K562 (cell line): ENCODE measurements at regions not wholly inside any gene's neighbourhood (a gene's known extent, or its start where the extent isn't known, plus 50 kb on each side); places are given as distances from the start of the nearest gene placed in this dataset.

Experiments used
- GTF2E2 ChIP-seq: fragments of 200-800 bp; sonication (Bioruptor generic); IDR thresholded peaks from 2 replicates; pipeline ENCODE4 v1.6.1; 2016; ENCODE audit warnings: missing genetic modification characterization, missing compliant biosample characterization
- HOMEZ ChIP-seq: fragments of 250-450 bp; sonication (Bioruptor Pico); IDR thresholded peaks from 2 replicates; pipeline ENCODE4 v1.4.0; 2020; ENCODE audit warnings: mild to moderate bottlenecking, moderate library complexity
- NEUROD1 ChIP-seq: fragments of 150-350 bp; IDR thresholded peaks from 2 replicates; pipeline ENCODE4 v1.6.1; 2014; ENCODE audit warnings: borderline replicate concordance, low read length, low read depth; ENCODE audit not compliant: partially characterized antibody
- OTX1 ChIP-seq: fragments of 450-650 bp; formaldehyde crosslinking; IDR thresholded peaks from 2 replicates; pipeline ENCODE4 v1.4.0; 2022; ENCODE audit warnings: mild to moderate bottlenecking
- TBL1XR1 ChIP-seq, 2 experiments: IDR thresholded peaks; 2 replicates each; pipeline ENCODE4 v1.6.1; 2012; ENCODE audit warnings: improper control_type of control experiment in 2 of 2, low read length in 2 of 2, mild to moderate bottlenecking in 1 of 2
- TEAD2 ChIP-seq: fragments of 450-650 bp; IDR thresholded peaks from 2 replicates; pipeline ENCODE4 v1.6.1; 2016; ENCODE audit warnings: missing genetic modification characterization, control low read depth, missing compliant biosample characterization
- ZBTB40 ChIP-seq, 2 experiments: fragments of 450-650 bp in 1 of 2; sonication (generic) in 1 of 2; formaldehyde crosslinking in 1 of 2; IDR thresholded peaks; 2 replicates each; pipeline versions ENCODE4 v1.7.1 to v1.9.0; 2016 to 2022; ENCODE audit warnings: inconsistent platforms in 1 of 2, mild to moderate bottlenecking in 1 of 2, missing genetic modification reagents in 1 of 2
- ZNF408 ChIP-seq: fragments of 250-450 bp; sonication (Bioruptor Pico); IDR thresholded peaks from 2 replicates; pipeline ENCODE4 v1.4.0; 2020; ENCODE audit warnings: low read depth, mild to moderate bottlenecking, moderate library complexity
- TF ChIP-seq, protein P1 (sequence below): sonication (generic); formaldehyde crosslinking; IDR thresholded peaks from 2 replicates; pipeline ENCODE4 v1.9.0; 2022; ENCODE audit warnings: mild to moderate bottlenecking, missing genetic modification reagents
- TF ChIP-seq, protein P2 (sequence below), 2 experiments: fragments of 450-650 bp; IDR thresholded peaks; 2 replicates each; pipeline ENCODE4 v1.6.1; 2016
- TF ChIP-seq, protein P3 (sequence below): fragments of 450-650 bp; formaldehyde crosslinking; IDR thresholded peaks from 2 replicates; pipeline ENCODE4 v1.4.0; 2022; ENCODE audit warnings: missing genetic modification characterization

DNA sequence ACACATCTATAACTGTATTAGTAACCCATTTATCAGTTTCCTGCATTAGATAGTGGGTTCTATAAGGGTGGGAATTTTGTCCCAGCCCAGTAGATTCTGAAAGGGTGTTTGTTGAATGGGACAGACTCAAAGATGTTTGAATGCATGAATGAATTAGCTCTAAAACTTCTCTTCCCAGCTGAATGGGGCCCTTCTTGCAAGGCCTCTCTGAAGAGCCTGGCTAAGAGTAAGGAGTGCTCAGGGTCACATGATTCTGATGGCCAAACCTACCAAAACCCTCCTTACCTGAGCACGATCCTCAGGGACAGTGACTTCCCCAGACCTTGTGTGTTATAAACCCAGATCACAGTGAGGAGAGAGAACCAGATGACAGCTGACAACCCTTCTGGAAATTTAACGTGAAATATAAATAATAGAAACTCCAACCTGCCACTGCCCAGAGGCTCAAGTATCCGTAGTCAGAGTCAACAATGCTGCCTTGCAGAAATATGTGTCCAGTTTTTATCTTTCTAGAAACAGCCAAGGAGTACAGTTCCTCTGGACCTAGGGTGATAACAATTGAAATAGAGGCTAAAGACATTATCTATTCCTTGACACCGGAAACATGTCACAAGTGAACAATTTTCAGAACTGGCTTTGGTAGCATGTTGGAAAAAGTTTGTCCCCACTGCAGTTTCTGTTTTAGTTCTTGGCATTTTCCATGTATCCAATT lies 268.9 kb upstream of the MAF start (continued):
- TF ChIP-seq ZBTB40 (IDR thresholded peaks at IDR 0.05): peak; percentile 46; the same call in 1 of the 2 replicates
- no peak for TF ChIP-seq ZBTB40 (CRISPR knock-in tag; IDR thresholded peaks at IDR 0.05)
- no peak for TF ChIP-seq HOMEZ (CRISPR knock-in tag)
- peak in 1 of 2 experiments; percentile 96; a peak in 2 of 4 replicates for TF ChIP-seq TBL1XR1 (IDR thresholded peaks at IDR 0.05; ENCODE audit: low read length in 2 of 2)
- TF ChIP-seq, protein P1, sequence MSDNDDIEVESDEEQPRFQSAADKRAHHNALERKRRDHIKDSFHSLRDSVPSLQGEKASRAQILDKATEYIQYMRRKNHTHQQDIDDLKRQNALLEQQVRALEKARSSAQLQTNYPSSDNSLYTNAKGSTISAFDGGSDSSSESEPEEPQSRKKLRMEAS (CRISPR knock-in tag): no peak
- peak; percentile 81 for TF ChIP-seq NEUROD1
- TF ChIP-seq TEAD2 (tag): no peak
- no peak for TF ChIP-seq ZNF408 (CRISPR knock-in tag)
- TF ChIP-seq, protein P2, sequence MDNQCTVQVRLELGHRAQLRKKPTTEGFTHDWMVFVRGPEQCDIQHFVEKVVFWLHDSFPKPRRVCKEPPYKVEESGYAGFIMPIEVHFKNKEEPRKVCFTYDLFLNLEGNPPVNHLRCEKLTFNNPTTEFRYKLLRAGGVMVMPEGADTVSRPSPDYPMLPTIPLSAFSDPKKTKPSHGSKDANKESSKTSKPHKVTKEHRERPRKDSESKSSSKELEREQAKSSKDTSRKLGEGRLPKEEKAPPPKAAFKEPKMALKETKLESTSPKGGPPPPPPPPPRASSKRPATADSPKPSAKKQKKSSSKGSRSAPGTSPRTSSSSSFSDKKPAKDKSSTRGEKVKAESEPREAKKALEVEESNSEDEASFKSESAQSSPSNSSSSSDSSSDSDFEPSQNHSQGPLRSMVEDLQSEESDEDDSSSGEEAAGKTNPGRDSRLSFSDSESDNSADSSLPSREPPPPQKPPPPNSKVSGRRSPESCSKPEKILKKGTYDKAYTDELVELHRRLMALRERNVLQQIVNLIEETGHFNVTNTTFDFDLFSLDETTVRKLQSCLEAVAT (IDR thresholded peaks at IDR 0.05): no peak
- TF ChIP-seq OTX1 (CRISPR knock-in tag): no peak; the same call in 1 of the 2 replicates
- TF ChIP-seq, protein P3, sequence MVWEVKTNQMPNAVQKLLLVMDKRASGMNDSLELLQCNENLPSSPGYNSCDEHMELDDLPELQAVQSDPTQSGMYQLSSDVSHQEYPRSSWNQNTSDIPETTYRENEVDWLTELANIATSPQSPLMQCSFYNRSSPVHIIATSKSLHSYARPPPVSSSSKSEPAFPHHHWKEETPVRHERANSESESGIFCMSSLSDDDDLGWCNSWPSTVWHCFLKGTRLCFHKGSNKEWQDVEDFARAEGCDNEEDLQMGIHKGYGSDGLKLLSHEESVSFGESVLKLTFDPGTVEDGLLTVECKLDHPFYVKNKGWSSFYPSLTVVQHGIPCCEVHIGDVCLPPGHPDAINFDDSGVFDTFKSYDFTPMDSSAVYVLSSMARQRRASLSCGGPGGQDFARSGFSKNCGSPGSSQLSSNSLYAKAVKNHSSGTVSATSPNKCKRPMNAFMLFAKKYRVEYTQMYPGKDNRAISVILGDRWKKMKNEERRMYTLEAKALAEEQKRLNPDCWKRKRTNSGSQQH (CRISPR knock-in tag): peak; percentile 45; the same call in 1 of the 2 replicates
- 0 out of 2 replicates have a peak, but pooled peaks have one; percentile 17 for TF ChIP-seq GTF2E2 (tag)
